ENCODE measurements at regions not wholly inside any gene's neighbourhood (a gene's known extent, or its start where the extent isn't known, plus 50 kb on each side); places are given as distances from the start of the nearest gene placed in this dataset.

- TF ChIP-seq CTCF (IDR thresholded peaks at IDR 0.05) (no peak), POLR2A (IDR thresholded peaks at IDR 0.05; ENCODE audit: low read length) (no peak), NFE2L2 (conservative IDR thresholded peaks at IDR 0.05; ENCODE audit: low read length) (no peak), USF2 (IDR thresholded peaks at IDR 0.05) (no peak), CHD4 (IDR thresholded peaks at IDR 0.05; ENCODE audit: borderline replicate concordance) (no peak), HOXA7 (CRISPR knock-in tag; IDR thresholded peaks at IDR 0.05) (no peak), PHF8 (IDR thresholded peaks at IDR 0.05; ENCODE audit: borderline replicate concordance, low read depth) (no peak), FOSL2 (IDR thresholded peaks at IDR 0.05) (no peak), FOSL2 (CRISPR knock-in tag; IDR thresholded peaks at IDR 0.05) (no peak)
Measured at GRCh38 chr3:10757821-10758130, 58.3 kb upstream of the SLC6A11 start.
